Muscle layer of colon (tissue), 2 donors: ENCODE measurements at regions not wholly inside any gene's neighbourhood (a gene's known extent, or its start where the extent isn't known, plus 50 kb on each side); places are given as distances from the start of the nearest gene placed in this dataset.

ENCODE experiments used
- H3K27ac ChIP-seq: one replicate; pipeline ENCODE4 v1.7.0; 2013; ENCODE audit warnings: low read depth, mild to moderate bottlenecking, low read length, moderate library complexity
- H3K27me3 ChIP-seq, 2 donors: one replicate each; pipeline ENCODE4 v1.7.0; 2013; ENCODE audit warnings: low read length in 2 of 2, mild to moderate bottlenecking in 2 of 2; ENCODE audit not compliant: insufficient read depth in 2 of 2, control insufficient read depth in 1 of 2
- H3K36me3 ChIP-seq: one replicate; pipeline ENCODE4 v1.7.0; 2013; ENCODE audit warnings: mild to moderate bottlenecking, low read length; ENCODE audit not compliant: insufficient read depth
- H3K4me1 ChIP-seq: one replicate; pipeline ENCODE4 v1.7.0; 2013; ENCODE audit warnings: mild to moderate bottlenecking, low read length; ENCODE audit not compliant: insufficient read depth
- H3K4me3 ChIP-seq, 2 donors: one replicate each; pipeline ENCODE4 v1.7.0; 2013; ENCODE audit warnings: low read length in 2 of 2, low read depth in 1 of 2, mild to moderate bottlenecking in 1 of 2, moderate library complexity in 1 of 2
- H3K9ac ChIP-seq: one replicate; pipeline ENCODE4 v1.7.0; 2013; ENCODE audit warnings: low read length
- H3K9me3 ChIP-seq: one replicate; pipeline ENCODE4 v1.7.0; 2013; ENCODE audit warnings: mild to moderate bottlenecking, low read length
- donor health status: abdominal sarcoma.
- donor health status: Adenocarcinoma of cecum.

DNA sequence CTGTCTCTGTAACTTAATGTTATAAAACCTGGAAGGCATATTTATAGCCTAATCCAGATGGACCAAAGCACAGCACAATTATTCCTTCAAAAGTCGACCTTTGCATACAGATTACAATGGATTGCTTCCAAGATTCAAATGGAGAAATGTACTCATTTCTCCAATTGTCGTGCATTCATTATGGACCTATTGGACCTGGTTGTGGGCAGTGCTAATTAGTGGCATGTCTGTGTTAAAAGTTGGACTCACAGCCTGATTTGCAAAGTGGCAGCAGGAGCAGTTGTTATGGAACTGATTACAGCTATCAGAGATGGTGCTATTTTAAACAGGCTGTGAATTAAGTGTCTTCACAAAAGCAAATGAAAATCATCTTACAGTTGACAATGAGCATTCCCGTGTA, 1529.3 kb upstream of the SLC10A2 start:
- no peaks in the 10 kb centered on the region for H3K4me1 ChIP-seq
- no peaks in the 10 kb centered on the region for H3K9me3 ChIP-seq
- H3K27ac ChIP-seq = no peak overlapping the region
- H3K36me3 ChIP-seq = no peaks in the 10 kb centered on the region
- no peak overlapping the region for H3K9ac ChIP-seq
- no peaks in the 10 kb centered on the region for H3K27me3 ChIP-seq
- H3K4me3 ChIP-seq = no peak overlapping the region

DNA sequence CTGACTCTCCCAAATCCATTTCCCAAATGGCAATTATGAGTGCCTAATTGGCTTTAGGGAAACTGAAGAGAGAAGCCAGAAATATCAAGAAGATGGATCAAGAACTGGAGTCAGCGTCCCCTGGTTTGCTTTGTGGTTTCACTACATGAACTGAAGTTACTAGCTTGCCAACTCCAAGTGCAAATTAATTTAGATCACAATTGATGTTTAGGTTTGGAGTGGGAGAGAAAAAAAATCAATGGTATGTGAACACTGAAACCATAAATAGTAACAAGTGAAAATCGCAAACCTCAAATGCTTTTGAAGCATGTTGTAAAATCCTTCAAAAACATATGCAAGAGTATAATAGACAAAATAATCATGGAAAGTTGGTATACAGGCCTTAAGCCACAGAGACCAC, 1528.6 kb upstream of the SLC10A2 start:
- H3K36me3 ChIP-seq = no peaks in the 10 kb centered on the region
- no peaks in the 10 kb centered on the region for H3K4me1 ChIP-seq
- no peaks in the 10 kb centered on the region for H3K9me3 ChIP-seq
- no peak overlapping the region for H3K4me3 ChIP-seq
- no peak overlapping the region for H3K9ac ChIP-seq
- H3K27me3 ChIP-seq = no peaks in the 10 kb centered on the region
- no peak overlapping the region for H3K27ac ChIP-seq

DNA sequence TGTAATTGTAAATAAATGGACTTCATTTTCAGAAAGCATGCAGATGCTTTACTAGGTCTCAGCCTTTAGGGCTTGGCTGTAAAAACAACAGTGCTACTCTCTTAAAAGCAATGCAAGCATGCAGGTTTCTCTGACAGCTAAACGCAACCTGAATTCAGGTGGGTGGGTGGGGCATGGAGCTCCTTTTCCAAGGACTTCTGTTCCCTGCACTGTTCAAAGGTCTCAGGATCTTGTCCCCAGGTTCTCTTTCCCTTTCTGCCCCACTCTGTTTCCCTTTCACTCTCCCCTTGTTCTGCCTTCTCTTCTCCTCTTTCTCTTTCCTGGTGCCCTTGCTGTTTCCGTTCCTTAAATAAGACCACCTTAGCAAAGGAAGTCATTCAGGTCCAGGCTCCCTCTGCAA, 1527.5 kb upstream of the SLC10A2 start:
- Histone ChIP-seq H3K9me3 (no peaks in the 10 kb centered on the region), H3K27ac (no peak overlapping the region), H3K4me3 (no peak overlapping the region), H3K27me3 (no peaks in the 10 kb centered on the region), H3K9ac (no peak overlapping the region), H3K36me3 (no peaks in the 10 kb centered on the region), H3K4me1 (no peaks in the 10 kb centered on the region)

DNA sequence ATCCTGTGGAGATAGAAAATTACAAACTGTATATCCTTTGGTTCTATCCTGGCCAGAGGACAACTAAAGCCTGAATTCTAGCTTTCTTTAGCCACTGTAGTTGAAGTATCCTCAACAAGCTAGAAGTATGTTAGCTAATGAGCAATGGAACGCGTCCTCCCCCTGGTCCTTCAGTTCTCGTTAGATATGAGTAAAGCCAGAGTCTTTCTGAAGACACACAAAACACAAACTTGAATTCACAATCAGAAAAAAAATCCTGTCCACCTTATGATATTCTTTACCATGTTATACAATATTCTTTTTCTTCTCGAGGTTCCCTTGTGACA, 1527.0 kb upstream of the SLC10A2 start:
- H3K36me3 ChIP-seq = no peaks in the 10 kb centered on the region
- no peaks in the 10 kb centered on the region for H3K9me3 ChIP-seq
- H3K27me3 ChIP-seq = no peaks in the 10 kb centered on the region
- no peaks in the 10 kb centered on the region for H3K4me1 ChIP-seq
- no peak overlapping the region for H3K9ac ChIP-seq
- H3K4me3 ChIP-seq = no peak overlapping the region
- H3K27ac ChIP-seq = no peak overlapping the region

DNA sequence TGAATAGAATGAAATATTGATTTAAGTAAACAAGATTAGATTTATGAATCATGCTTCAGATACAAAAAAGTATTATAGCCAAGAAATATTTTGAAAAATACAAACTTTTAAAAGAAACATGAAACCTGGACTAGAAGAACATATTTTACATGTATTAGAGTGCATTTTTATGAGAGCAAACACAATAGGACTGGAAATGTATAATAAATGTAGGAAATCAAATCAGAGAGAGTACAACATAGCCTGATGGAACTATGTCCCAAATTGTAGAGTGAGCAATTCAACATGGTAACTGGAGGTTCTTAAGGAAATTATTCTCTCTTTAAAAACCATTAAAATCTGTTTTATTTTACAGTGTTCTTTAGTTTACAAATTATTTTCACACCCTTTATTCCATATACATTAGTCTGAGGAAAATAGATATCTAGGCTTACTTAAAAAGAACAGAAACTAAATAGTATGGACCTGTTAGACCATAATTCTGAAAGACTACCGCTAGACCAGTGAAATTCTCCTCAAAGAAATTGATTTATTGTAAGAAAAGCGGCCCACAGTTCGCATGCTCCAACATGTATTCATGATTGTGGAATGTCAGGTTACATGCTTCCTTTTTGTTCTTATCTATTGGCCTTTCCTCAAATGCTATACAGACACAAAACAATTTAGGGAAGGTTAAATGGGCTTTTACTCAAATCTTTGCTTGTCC, 1526.5 kb upstream of the SLC10A2 start:
- Histone ChIP-seq H3K4me1 (no peaks in the 10 kb centered on the region), H3K36me3 (no peaks in the 10 kb centered on the region), H3K27ac (no peak overlapping the region), H3K27me3 (no peaks in the 10 kb centered on the region), H3K9ac (no peak overlapping the region), H3K4me3 (no peak overlapping the region), H3K9me3 (no peaks in the 10 kb centered on the region)

DNA sequence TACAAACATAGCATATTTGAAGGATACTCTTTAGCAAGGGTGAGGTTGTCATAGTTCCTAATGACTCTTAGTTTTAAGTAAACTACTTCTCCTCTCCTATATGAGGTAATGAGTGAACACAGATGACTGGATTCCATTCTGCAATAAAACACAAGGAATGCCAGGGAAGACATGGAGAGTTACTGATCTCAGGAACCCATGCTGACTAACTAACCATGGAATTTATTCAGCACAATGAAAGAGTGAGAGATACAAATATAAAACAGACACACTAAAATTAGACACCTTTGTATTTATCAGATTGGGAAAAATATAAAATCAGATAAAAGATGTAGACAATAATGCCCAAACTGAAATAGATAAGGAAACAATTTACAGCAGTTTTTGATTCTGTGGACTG, 1525.9 kb upstream of the SLC10A2 start:
- Histone ChIP-seq H3K4me3 (no peak overlapping the region), H3K9me3 (no peaks in the 10 kb centered on the region), H3K9ac (no peak overlapping the region), H3K27ac (no peak overlapping the region), H3K27me3 (no peaks in the 10 kb centered on the region), H3K36me3 (no peaks in the 10 kb centered on the region), H3K4me1 (no peaks in the 10 kb centered on the region)

DNA sequence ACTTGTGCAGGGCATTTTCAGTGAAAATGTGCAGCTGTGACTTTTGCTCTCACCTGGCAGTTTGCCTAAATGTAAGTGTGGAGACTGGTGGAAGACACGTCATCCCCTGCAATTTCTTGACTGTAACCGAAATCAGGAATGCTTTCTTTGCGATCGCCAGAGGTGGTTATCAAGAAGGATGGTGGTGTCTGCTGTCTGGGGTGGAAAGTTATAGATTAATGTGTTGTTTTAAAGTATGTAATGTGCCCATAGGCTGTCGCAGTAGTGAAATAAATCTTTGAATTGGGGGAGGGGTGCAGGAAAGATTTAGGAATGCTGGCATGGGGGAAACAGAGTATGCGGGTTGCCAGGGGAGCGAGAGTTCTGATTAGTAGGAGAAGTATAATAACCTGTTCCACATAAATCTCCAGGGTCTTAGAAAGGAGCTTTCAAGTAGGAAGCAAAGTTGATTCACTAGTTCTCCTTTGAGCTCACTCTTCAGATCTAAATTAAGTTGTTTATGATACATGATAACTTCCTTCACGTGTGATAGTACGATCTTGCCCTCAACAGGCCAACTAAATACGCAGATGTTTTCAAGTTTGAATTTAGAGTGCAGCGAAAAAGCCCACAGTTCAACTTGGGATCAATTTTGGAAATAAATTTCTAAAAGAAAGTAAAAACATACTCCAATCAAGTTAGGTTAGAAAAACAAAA, 1520.0 kb upstream of the SLC10A2 start:
- H3K9me3 ChIP-seq = no peaks in the 10 kb centered on the region
- H3K9ac ChIP-seq = no peak overlapping the region
- no peak overlapping the region for H3K4me3 ChIP-seq

DNA sequence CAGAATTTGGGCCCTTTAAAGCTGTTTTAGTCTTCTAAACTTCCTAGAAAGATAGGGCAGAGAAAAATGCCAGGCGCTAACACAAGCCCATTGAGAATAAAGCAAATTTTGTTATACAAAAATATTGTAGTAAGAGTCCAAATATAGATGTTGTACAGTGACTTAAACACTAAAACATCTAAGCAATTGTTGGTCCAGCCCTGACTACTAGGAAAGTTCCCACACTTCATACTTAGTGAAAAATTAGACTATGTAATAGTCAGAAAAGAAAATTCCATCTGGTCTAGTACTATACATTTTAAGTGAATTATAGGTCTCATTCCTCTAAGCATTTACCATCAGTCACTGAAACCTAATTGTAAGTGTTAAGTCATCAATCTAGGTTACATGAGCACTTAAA, 1518.3 kb upstream of the SLC10A2 start:
- H3K9me3 ChIP-seq = no peaks in the 10 kb centered on the region
- no peak overlapping the region for H3K4me3 ChIP-seq
- no peaks in the 10 kb centered on the region for H3K4me1 ChIP-seq
- H3K27me3 ChIP-seq = no peaks in the 10 kb centered on the region
- no peaks in the 10 kb centered on the region for H3K36me3 ChIP-seq
- no peak overlapping the region for H3K9ac ChIP-seq
- no peak overlapping the region for H3K27ac ChIP-seq

More for the DNA sequence above, 1520.0 kb upstream of the SLC10A2 start:
- H3K36me3 ChIP-seq = no peaks in the 10 kb centered on the region
- H3K4me1 ChIP-seq = no peaks in the 10 kb centered on the region
- no peak overlapping the region for H3K27ac ChIP-seq
- H3K27me3 ChIP-seq = no peaks in the 10 kb centered on the region

DNA sequence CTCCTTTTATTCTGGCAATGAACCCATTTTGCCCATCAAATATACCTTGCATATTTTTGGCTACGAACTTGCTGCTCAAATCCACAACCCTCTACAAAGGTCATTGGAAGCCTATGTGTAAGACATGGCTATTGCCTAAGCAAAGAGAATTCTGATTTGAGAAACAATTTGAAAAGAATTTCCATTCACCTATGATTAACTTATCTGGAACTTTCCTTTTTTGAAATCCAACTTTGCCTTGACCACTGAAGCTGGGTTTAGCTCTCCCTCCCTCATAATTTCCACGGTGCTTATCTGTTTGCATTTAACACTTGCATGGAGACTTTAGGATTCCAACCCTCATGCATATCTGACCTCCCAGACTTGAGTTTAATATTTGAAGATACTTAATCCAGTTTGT, 1514.7 kb upstream of the SLC10A2 start:
- no peak overlapping the region for H3K27ac ChIP-seq
- no peak overlapping the region for H3K9ac ChIP-seq
- H3K9me3 ChIP-seq = no peaks in the 10 kb centered on the region
- no peaks in the 10 kb centered on the region for H3K4me1 ChIP-seq
- no peaks in the 10 kb centered on the region for H3K27me3 ChIP-seq
- no peak overlapping the region for H3K4me3 ChIP-seq
- no peaks in the 10 kb centered on the region for H3K36me3 ChIP-seq

DNA sequence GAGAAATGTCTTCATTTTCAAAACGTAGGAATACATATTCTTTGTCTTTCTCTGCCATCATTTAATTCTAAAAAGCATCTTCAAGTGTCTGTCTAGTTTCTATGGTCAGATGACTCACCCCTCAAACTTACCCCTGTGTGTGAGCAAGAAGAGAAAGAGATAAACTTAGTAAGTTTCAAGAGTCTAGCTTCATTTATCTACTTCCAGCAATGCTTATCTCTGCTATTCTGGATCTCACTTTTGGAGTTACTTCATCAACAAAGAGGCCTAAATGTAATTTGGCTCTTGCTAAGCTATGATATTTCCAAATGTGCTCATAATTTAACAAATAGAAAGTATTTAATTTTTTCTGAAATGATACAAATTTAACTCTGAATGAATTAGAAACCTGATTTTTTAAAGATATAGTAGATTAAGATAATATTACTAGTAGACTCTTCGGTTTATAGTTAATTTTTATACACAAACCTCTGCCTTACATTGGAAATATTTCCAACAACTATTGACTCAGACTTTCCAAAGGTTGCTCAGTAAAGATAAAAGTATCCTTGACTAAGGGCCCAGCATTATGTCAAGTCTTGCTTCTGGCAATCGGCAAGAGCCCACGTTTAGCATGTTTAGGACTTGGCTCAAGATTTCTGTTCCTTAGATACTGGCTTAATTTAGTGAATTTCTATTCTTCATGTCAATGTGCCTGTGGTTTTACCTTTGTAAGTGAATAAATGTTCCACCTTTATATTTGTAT, 1511.0 kb upstream of the SLC10A2 start:
- Histone ChIP-seq H3K36me3 (no peaks in the 10 kb centered on the region), H3K27me3 (no peaks in the 10 kb centered on the region), H3K4me1 (peaks cover 3% of the 10 kb centered on the region), H3K27ac (no peak overlapping the region), H3K9me3 (no peaks in the 10 kb centered on the region), H3K4me3 (no peak overlapping the region), H3K9ac (no peak overlapping the region)

DNA sequence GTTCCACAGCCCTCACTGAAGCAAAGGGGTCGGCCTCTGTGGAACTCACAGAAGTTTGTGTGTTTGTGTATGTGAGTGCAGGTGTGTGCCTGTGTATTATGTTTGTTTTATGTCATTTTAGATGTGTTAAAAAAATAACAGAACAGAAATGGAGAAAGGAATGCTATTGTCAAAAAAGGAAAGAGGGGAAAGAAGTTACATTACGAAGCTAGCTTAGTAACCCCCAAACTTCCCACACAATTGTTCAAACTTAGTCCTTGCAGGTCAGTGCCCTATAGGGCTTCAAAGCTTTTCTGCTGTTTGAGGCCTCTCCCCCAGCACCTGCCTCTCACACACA, 1505.6 kb upstream of the SLC10A2 start:
- no peaks in the 10 kb centered on the region for H3K9me3 ChIP-seq
- H3K27me3 ChIP-seq = no peaks in the 10 kb centered on the region
- H3K9ac ChIP-seq = no peak overlapping the region
- H3K4me3 ChIP-seq = peak overlapping the region in 1 of 2 donors; percentile 12
- H3K36me3 ChIP-seq = no peaks in the 10 kb centered on the region
- H3K27ac ChIP-seq = no peak overlapping the region
- H3K4me1 ChIP-seq = peaks cover 13% of the 10 kb centered on the region
